Fibroblast of pulmonary artery (primary cell): ENCODE measurements at regions not wholly inside any gene's neighbourhood (a gene's known extent, or its start where the extent isn't known, plus 50 kb on each side); places are given as distances from the start of the nearest gene placed in this dataset.

Source experiments
- DNase-seq: peaks from one replicate; pipeline ENCODE4 v3.0.0-alpha.2; 2010; ENCODE audit warnings: low read depth
- H3K4me3 ChIP-seq: replicated peaks from 2 replicates; pipeline ENCODE4 v1.5.1; 2011; ENCODE audit warnings: low read depth, mild to moderate bottlenecking, control low read depth, low read length, moderate library complexity
- TF ChIP-seq, protein P1 (sequence below): IDR thresholded peaks from 2 replicates; pipeline ENCODE4 v1.5.1; 2011; ENCODE audit warnings: mild to moderate bottlenecking, control low read depth, low read length, inconsistent platforms; ENCODE audit errors: missing control alignments

GRCh38 chr4:137676357-137676998, 144.2 kb upstream of the PCDH18 start:
- H3K4me3 ChIP-seq = no peak overlapping the region
- DNase-seq = no peak
- TF ChIP-seq, protein P1, sequence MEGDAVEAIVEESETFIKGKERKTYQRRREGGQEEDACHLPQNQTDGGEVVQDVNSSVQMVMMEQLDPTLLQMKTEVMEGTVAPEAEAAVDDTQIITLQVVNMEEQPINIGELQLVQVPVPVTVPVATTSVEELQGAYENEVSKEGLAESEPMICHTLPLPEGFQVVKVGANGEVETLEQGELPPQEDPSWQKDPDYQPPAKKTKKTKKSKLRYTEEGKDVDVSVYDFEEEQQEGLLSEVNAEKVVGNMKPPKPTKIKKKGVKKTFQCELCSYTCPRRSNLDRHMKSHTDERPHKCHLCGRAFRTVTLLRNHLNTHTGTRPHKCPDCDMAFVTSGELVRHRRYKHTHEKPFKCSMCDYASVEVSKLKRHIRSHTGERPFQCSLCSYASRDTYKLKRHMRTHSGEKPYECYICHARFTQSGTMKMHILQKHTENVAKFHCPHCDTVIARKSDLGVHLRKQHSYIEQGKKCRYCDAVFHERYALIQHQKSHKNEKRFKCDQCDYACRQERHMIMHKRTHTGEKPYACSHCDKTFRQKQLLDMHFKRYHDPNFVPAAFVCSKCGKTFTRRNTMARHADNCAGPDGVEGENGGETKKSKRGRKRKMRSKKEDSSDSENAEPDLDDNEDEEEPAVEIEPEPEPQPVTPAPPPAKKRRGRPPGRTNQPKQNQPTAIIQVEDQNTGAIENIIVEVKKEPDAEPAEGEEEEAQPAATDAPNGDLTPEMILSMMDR = no peak

DNA sequence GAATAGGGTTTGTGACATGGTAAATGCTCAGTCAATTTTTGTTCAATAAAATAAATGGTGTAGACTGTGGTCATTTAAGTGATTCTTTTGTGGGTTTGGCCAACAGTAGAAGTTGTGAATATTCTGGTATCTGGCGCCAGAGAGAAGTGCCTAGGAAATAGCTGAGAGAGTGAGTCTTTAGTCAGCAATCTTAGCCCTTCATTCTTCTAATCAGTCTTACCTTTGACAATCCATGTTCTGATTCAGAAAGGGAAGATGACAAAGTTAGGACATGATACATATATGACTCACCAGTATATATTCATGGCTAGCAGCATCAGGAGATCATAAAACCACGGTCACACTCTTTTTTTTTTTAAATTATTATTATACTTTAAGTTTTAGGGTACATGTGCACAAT, 141.8 kb upstream of the PCDH18 start:
- no peak overlapping the region for H3K4me3 ChIP-seq
- no peak for DNase-seq
- TF ChIP-seq, protein P1 = no peak

- TF ChIP-seq, protein P1 = no peak
- DNase-seq = no peak
- no peak overlapping the region for H3K4me3 ChIP-seq
Observed at GRCh38 chr4:137668885-137669545, 136.7 kb upstream of the PCDH18 start.

GRCh38 chr4:137664416-137664815, 132.1 kb upstream of the PCDH18 start:
- H3K4me3 ChIP-seq = no peak overlapping the region
- DNase-seq = peak; percentile 38
- TF ChIP-seq, protein P1 = no peak

DNA sequence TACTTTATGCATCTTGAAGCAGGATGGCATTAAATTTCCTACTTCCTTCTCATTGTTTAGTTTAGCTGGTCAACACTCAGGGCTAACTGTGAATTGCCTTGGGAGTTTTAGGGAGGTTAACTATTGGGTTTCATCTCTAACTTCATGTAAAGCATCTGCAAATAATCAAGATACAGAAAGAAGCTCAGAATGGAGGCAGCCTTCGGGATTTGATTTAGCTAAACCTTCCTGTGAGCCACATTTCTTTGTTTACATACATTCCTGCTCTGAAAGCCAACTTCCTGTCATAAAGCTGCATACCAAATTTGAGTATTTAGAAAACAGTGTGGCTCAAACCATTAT, 131.7 kb upstream of the PCDH18 start:
- TF ChIP-seq, protein P1 = no peak
- DNase-seq = peak; percentile 68
- H3K4me3 ChIP-seq = no peak overlapping the region

DNA sequence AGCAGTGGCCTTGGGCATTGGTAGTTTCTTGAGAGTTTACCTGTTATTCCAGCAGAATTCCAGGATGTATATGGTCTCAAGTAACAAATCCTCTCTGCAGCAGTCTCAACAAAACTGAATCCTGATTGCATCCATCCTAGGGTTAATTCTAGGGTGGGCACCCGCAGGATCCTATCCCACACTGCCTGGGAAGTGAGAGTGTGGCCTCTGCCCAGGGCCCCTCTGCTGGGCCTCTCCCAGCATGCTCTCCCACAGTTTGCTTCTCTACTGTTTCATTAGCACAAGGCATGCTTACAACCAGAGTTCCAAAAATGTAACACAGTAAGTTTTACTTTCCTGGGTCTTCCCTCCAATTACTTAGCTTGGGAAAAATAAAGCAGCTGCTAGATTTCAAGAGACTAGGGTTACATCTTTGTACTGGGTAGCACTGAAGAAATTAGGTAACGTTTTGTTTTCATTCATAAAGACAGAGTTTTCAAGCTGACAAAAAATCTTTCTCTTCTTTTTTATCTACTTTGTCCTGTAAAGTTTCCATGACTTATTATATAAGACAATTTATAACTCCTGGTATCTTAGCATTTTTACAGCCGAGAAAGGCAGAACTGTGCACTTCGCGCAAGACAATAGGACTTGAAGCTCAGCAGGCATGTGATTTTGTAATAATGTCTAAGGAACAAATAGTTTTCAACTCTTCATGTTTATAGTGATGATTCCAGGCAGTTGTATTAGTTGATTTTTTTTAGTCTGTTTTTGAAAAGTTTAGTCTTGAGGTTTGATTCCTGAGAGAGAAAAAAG, 131.2 kb upstream of the PCDH18 start:
- H3K4me3 ChIP-seq = no peak overlapping the region
- TF ChIP-seq, protein P1 = no peak
- peak; percentile 57 for DNase-seq
